GM12874 (cell line): ENCODE measurements at regions not wholly inside any gene's neighbourhood (a gene's known extent, or its start where the extent isn't known, plus 50 kb on each side); places are given as distances from the start of the nearest gene placed in this dataset.

Experiments
- TF ChIP-seq, protein P1 (sequence below): IDR thresholded peaks from 2 replicates; pipeline ENCODE4 v1.5.1; 2011; ENCODE audit warnings: low read depth, mild to moderate bottlenecking, control low read depth, low read length, moderate library complexity; ENCODE audit not compliant: insufficient read depth

- TF ChIP-seq, protein P1, sequence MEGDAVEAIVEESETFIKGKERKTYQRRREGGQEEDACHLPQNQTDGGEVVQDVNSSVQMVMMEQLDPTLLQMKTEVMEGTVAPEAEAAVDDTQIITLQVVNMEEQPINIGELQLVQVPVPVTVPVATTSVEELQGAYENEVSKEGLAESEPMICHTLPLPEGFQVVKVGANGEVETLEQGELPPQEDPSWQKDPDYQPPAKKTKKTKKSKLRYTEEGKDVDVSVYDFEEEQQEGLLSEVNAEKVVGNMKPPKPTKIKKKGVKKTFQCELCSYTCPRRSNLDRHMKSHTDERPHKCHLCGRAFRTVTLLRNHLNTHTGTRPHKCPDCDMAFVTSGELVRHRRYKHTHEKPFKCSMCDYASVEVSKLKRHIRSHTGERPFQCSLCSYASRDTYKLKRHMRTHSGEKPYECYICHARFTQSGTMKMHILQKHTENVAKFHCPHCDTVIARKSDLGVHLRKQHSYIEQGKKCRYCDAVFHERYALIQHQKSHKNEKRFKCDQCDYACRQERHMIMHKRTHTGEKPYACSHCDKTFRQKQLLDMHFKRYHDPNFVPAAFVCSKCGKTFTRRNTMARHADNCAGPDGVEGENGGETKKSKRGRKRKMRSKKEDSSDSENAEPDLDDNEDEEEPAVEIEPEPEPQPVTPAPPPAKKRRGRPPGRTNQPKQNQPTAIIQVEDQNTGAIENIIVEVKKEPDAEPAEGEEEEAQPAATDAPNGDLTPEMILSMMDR = no peak
Observed at GRCh38 chr7:130946114-130946513, 212.1 kb upstream of the KLF14 start.

- TF ChIP-seq, protein P1 = no peak
Observed at GRCh38 chr7:130947792-130948580, 214.0 kb upstream of the KLF14 start.

- TF ChIP-seq, protein P1 = no peak
Observed at GRCh38 chr7:130948822-130949221, 214.8 kb upstream of the KLF14 start.

DNA sequence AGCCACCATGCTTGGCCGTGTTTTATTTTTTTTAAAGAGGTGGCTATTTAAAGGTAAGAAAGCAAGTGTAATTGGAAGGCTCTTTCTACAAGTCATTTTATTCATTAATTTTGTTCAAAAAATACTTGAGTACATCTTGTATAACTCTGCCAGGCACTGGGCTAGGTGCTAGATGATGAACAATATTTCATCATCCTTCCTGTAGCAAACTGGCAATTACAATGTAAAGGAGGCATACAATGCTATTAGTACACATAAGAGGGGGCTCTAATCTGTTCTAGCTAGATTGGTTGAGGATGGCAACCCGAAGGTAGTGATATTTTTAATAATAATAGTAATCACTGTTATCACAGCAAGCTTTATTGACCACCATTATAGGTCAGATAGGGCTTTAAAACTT is 215.5 kb upstream of the KLF14 start:
- TF ChIP-seq, protein P1 = no peak

GRCh38 chr7:130950054-130950453 is 216.0 kb upstream of the KLF14 start:
- TF ChIP-seq, protein P1 = no peak

- TF ChIP-seq, protein P1 = no peak
Observed at GRCh38 chr7:130950741-130951140, 216.7 kb upstream of the KLF14 start.

DNA sequence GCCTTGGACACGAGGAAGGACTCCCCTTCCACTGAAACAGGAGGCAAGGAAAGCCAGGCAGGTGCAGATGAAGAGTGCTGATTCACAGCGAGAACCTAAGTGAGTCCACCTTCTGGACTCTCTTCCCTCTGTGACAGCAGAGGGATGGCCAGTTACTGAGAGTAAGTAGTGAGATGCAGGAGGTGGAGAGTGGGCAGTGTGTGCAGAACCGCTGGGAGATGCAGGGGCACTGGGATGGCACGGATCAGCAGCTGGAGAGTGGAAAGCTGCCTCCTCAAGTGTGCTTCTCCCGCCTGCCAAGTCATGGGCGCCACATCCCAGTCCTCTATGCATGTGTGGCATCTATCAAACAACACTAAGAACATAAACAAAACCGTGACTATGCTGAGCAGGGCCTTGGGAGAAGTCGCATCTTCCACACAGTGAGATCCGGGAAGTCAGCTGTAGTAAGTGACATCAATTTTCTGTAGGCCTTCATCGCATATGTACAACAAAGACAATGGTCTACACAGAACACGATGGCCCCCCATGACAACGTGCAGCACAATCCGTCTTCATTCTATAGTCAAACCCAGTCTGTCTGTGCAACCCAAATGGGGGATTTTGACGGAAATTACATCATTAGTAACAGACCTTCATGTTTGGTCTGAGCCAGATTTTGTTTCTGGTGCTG is 217.4 kb upstream of the KLF14 start:
- TF ChIP-seq, protein P1 = no peak
